ENCODE measurements at regions not wholly inside any gene's neighbourhood (a gene's known extent, or its start where the extent isn't known, plus 50 kb on each side); places are given as distances from the start of the nearest gene placed in this dataset.
A peak's percentile ranks its signal among the peaks of the same experiment; 100 is the strongest.
"Not testable (repeated sequence)": the region's sequence is repeated elsewhere in the genome, so short reads cannot be mapped to it uniquely, and the experiment has no call there.

DNA sequence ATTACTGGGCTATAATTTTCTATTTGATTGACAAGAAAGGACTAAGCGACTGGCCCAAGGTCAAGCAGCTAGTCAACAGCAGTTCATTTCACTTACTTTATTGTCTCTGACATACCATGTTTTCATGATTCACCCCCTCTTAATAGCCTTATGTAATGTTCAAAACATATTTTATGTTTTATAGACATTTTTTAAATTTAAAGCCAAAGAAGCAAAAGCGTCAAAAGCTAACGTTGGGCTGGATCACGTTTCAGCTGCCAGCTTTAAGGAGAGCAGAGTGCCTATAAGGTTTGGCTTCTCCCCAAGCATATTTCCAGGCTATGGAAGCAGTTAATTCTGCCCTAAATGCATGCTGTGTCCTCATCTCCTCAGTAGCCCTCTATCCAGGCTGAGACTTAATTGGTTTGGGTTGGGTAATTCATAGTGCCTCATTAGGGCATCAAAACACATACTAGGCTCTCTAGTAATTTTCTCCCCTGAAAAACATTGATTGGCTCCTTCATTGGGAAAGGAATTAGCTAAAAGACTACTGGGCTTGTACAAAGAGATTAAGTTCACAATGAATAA, 94.8 kb upstream of the CREB1 start:
- TF ChIP-seq, protein P1, sequence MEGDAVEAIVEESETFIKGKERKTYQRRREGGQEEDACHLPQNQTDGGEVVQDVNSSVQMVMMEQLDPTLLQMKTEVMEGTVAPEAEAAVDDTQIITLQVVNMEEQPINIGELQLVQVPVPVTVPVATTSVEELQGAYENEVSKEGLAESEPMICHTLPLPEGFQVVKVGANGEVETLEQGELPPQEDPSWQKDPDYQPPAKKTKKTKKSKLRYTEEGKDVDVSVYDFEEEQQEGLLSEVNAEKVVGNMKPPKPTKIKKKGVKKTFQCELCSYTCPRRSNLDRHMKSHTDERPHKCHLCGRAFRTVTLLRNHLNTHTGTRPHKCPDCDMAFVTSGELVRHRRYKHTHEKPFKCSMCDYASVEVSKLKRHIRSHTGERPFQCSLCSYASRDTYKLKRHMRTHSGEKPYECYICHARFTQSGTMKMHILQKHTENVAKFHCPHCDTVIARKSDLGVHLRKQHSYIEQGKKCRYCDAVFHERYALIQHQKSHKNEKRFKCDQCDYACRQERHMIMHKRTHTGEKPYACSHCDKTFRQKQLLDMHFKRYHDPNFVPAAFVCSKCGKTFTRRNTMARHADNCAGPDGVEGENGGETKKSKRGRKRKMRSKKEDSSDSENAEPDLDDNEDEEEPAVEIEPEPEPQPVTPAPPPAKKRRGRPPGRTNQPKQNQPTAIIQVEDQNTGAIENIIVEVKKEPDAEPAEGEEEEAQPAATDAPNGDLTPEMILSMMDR (IDR thresholded peaks at IDR 0.05) = no peak
- no peak for TF ChIP-seq POLR2A (IDR thresholded peaks at IDR 0.05)
- no peak for TF ChIP-seq EP300 (IDR thresholded peaks at IDR 0.05)
- no peak for TF ChIP-seq POLR2AphosphoS5 (IDR thresholded peaks at IDR 0.05)

GRCh38 chr2:207437136-207437523, 92.6 kb upstream of the CREB1 start:
- Histone ChIP-seq H3K4me3 (no peak overlapping the region), H3K4me1 (peaks cover 0 to 8% (median 0%) of the 10 kb centered on the region in 4 donors), H3K27me3 (no peaks in the 10 kb centered on the region), H3K27ac (peak overlapping the region in 1 of 5 donors; percentile 24), H3K9me3 (no peaks in the 10 kb centered on the region), H3K36me3 (no peaks in the 10 kb centered on the region)
- TF ChIP-seq POLR2AphosphoS5 (IDR thresholded peaks at IDR 0.05) = no peak
- TF ChIP-seq, protein P1 (IDR thresholded peaks at IDR 0.05) = no peak
- no peak for TF ChIP-seq EP300 (IDR thresholded peaks at IDR 0.05)
- TF ChIP-seq POLR2A (IDR thresholded peaks at IDR 0.05) = no peak
- intact Hi-C loops (cut with DNase I; ENCODE audit: low total_unique reads) = no loop called here
- WGBS, 5 donors = 69 to 87% (median 74%) methylated on average over 1 of the region's 1 CpG
- peak in 1 of 2 donors; percentile 5 for DNase-seq

More for the DNA sequence above, 94.8 kb upstream of the CREB1 start:
- WGBS, 5 donors = 82 to 91% (median 90%) methylated on average over 4 of the region's 4 CpGs
- peaks cover 0 to 8% (median 0%) of the 10 kb centered on the region in 4 donors for H3K4me1 ChIP-seq
- H3K27ac ChIP-seq = no peak overlapping the region
- no peaks in the 10 kb centered on the region for H3K27me3 ChIP-seq
- no peak overlapping the region for H3K4me3 ChIP-seq
- intact Hi-C loops (cut with DNase I; ENCODE audit: low total_unique reads) = no loop called here
- H3K9me3 ChIP-seq = no peaks in the 10 kb centered on the region
- DNase-seq = no peak
- no peaks in the 10 kb centered on the region for H3K36me3 ChIP-seq

DNA sequence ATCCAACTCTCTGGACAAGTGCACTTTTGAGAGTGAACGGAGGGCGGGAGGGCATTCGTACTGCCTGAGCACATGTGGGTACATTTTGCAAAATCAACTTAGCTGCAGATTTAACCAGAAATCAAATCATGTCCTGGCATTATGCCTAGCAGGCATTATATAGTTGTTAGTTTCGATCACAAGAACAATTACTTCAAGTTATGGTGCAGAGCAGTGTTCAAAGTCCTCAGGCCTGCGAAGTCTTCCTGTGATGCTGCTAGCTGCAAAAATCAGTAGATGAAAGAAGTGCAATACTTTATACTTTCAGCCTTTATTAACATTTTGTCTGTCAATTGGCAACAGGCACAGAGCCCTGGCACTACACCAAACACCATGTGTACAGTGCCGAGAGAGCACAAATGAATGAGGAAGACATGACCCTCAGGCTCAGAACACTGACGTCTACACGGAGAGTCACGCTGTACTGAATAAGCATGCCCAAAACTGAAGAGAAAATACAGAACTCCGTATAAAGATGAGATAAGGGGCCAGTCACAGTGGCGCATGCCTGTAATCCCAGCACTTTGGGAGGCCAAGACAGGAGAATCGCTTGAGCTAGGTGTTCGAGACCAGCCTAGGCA, 92.1 kb upstream of the CREB1 start:
- Histone ChIP-seq H3K36me3 (no peaks in the 10 kb centered on the region), H3K4me1 (peaks cover 0 to 8% (median 0%) of the 10 kb centered on the region in 4 donors), H3K4me3 (no peak overlapping the region), H3K27ac (peak overlapping the region in 1 of 5 donors; percentile 24), H3K27me3 (no peaks in the 10 kb centered on the region), H3K9me3 (no peaks in the 10 kb centered on the region)
- DNase-seq = peak; percentile 39 to 60
- peak in 1 of 3 donors; percentile 45 for TF ChIP-seq POLR2AphosphoS5 (IDR thresholded peaks at IDR 0.05)
- TF ChIP-seq, protein P1 (IDR thresholded peaks at IDR 0.05) = no peak
- TF ChIP-seq POLR2A (IDR thresholded peaks at IDR 0.05) = no peak
- TF ChIP-seq EP300 (IDR thresholded peaks at IDR 0.05) = peak; percentile 38
- intact Hi-C loops (cut with DNase I; ENCODE audit: low total_unique reads) = no loop called here
- WGBS, 5 donors = 51 to 67% (median 55%) methylated on average over 13 of the region's 13 CpGs

DNA sequence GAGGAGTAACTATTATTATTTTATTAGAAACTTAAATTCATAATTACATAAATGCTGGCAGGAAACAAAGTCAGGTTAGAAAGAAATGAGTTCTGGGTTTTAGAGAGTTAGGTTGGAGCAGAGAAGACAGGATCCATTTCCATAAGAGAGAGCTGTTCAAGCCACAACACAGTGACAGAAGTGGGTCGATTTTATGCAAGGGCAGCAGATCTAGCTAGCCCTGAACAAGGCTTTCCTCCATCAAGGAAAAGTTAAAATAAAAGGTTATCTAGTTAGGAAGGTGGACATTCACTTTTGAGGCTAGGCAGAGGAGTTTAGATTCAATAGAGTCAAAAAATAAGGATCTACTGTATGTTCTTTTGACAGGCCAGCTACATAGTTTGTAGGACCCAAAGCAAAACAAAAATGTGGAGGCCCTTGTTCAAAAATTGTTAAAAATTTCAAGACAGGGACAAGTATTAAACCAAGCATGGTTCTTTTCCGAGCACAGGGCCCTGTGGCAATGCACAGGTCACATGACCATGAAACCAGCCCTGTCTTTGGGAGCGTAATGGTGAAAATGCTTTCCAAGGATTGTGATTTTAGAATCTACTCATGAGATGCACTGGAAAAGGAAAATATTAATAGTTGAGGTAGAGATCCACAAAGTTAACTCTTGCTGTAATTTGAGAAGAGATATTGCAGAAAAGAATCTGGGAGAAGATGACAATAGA, 91.2 kb upstream of the CREB1 start:
- H3K27ac ChIP-seq = no peak overlapping the region
- intact Hi-C loops (cut with DNase I; ENCODE audit: low total_unique reads) = no loop called here
- H3K36me3 ChIP-seq = no peaks in the 10 kb centered on the region
- no peaks in the 10 kb centered on the region for H3K9me3 ChIP-seq
- no peak overlapping the region for H3K4me3 ChIP-seq
- H3K4me1 ChIP-seq = peaks cover 0 to 8% (median 0%) of the 10 kb centered on the region in 4 donors
- no peak for DNase-seq
- no peaks in the 10 kb centered on the region for H3K27me3 ChIP-seq
- TF ChIP-seq POLR2A (IDR thresholded peaks at IDR 0.05) = no peak
- TF ChIP-seq, protein P1 (IDR thresholded peaks at IDR 0.05) = no peak
- no peak for TF ChIP-seq EP300 (IDR thresholded peaks at IDR 0.05)
- TF ChIP-seq POLR2AphosphoS5 (IDR thresholded peaks at IDR 0.05) = no peak
- 86 to 96% (median 89%) methylated on average over 3 of the region's 3 CpGs for WGBS, 5 donors

- H3K36me3 ChIP-seq; H3K27me3 ChIP-seq; H3K4me1 ChIP-seq; DNase-seq; H3K9me3 ChIP-seq; H3K4me3 ChIP-seq; H3K27ac ChIP-seq; intact Hi-C loops (cut with DNase I; ENCODE audit: low total_unique reads): not testable (repeated sequence)
Observed at GRCh38 chr2:207439881-207440280, 89.9 kb upstream of the CREB1 start.

All from stomach (tissue), 8 donors.